IMR-90 (cell line): ENCODE measurements at regions not wholly inside any gene's neighbourhood (a gene's known extent, or its start where the extent isn't known, plus 50 kb on each side); places are given as distances from the start of the nearest gene placed in this dataset.

Experiments
- ATAC-seq: fragments of 200-7000 bp; cut with Tn5 transposase; 2 replicates; pipeline ENCODE4 v1.9.1; 2020; ENCODE audit warnings: low read depth, mild to moderate bottlenecking, moderate library complexity
- BruUV-seq: library from RNA; stranded (reverse); fragments of 400-500 nt; replicated peaks from 2 replicates; lab custom pipeline; 2021; lab: Mats Ljungman, UMichigan
- CTCF ChIA-PET: fragments of 300-600 bp; formaldehyde crosslinking; extraction: SDS; loops from one replicate; lab custom pipeline; 2021; ENCODE audit warnings: antibody characterized with exemption; lab: Yijun Ruan, JAX
- POLR2A ChIA-PET: fragments of 300-600 bp; sonication (Branson Sonifier 250); formaldehyde crosslinking; loops from one replicate; lab custom pipeline; 2022; ENCODE audit warnings: antibody characterized with exemption; ENCODE audit not compliant: unreplicated experiment; lab: Charles Lee
- DNase-seq: peaks from one replicate; pipeline ENCODE4 v3.0.0; 2013
- H2AFZ ChIP-seq: replicated peaks from 2 replicates; pipeline ENCODE3; 2013; ENCODE audit warnings: low read length, mild to moderate bottlenecking; ENCODE audit not compliant: poor library complexity
- H2AK5ac ChIP-seq: 2 replicates; pipeline ENCODE4 v1.6.1; 2013; ENCODE audit warnings: low read depth, low read length, inconsistent platforms
- H2AK9ac ChIP-seq: replicated peaks from 2 replicates; pipeline ENCODE3; 2013; ENCODE audit warnings: mild to moderate bottlenecking, low read depth, low read length, moderate library complexity; ENCODE audit not compliant: poor library complexity
- H2BK120ac ChIP-seq: 2 replicates; pipeline ENCODE4 v1.6.1; 2013; ENCODE audit warnings: low read depth, low read length, inconsistent platforms
- H2BK15ac ChIP-seq: 3 replicates; pipeline ENCODE4 v1.6.1; 2013; ENCODE audit warnings: low read depth, low read length, inconsistent platforms
- H2BK20ac ChIP-seq: 2 replicates; pipeline ENCODE4 v1.6.1; 2013; ENCODE audit warnings: low read depth, mild to moderate bottlenecking, inconsistent platforms, low read length, moderate library complexity
- H2BK5ac ChIP-seq: 2 replicates; pipeline ENCODE4 v1.6.1; 2013; ENCODE audit warnings: mild to moderate bottlenecking, low read depth, low read length, inconsistent platforms; ENCODE audit not compliant: poor library complexity, severe bottlenecking
- H3K14ac ChIP-seq: replicated peaks from 2 replicates; pipeline ENCODE4 v1.6.1; 2013; ENCODE audit warnings: low read depth, low read length, inconsistent platforms
- H3K18ac ChIP-seq: 2 replicates; pipeline ENCODE4 v1.6.1; 2013; ENCODE audit warnings: low read depth, low read length, control low read depth
- H3K23ac ChIP-seq: 2 replicates; pipeline ENCODE4 v1.6.1; 2013; ENCODE audit warnings: low read depth, low read length, inconsistent platforms
- H3K27ac ChIP-seq: 2 replicates; pipeline ENCODE4 v1.5.1; 2013; ENCODE audit warnings: mild to moderate bottlenecking, control low read depth, low read length; ENCODE audit not compliant: insufficient read depth
- H3K27me3 ChIP-seq: 2 replicates; pipeline ENCODE4 v1.6.1; 2013; ENCODE audit warnings: low read length; ENCODE audit not compliant: control insufficient read depth, insufficient read depth
- H3K36me3 ChIP-seq: 2 replicates; pipeline ENCODE4 v1.6.1; 2013; ENCODE audit warnings: low read length, mixed read lengths; ENCODE audit not compliant: control insufficient read depth, insufficient read depth
- H3K4ac ChIP-seq: 2 replicates; pipeline ENCODE4 v1.6.1; 2013; ENCODE audit warnings: low read depth, low read length, inconsistent platforms
- H3K4me1 ChIP-seq: 2 replicates; pipeline ENCODE4 v1.6.1; 2013; ENCODE audit warnings: low read length, mixed read lengths; ENCODE audit not compliant: control insufficient read depth, insufficient read depth
- H3K4me2 ChIP-seq: 2 replicates; pipeline ENCODE4 v1.6.1; 2013; ENCODE audit warnings: low read depth, mild to moderate bottlenecking, control low read depth, low read length, moderate library complexity
- H3K4me3 ChIP-seq: 2 replicates; pipeline ENCODE4 v1.5.1; 2013; ENCODE audit warnings: low read depth, mild to moderate bottlenecking, control low read depth, low read length, moderate library complexity; ENCODE audit not compliant: insufficient read depth
- H3K56ac ChIP-seq: 2 replicates; pipeline ENCODE4 v1.6.1; 2013; ENCODE audit warnings: low read length, inconsistent platforms; ENCODE audit not compliant: insufficient read depth; ENCODE audit errors: extremely low read depth
- H3K79me1 ChIP-seq, 2 experiments: 2 replicates each; pipeline ENCODE4 v1.6.1; 2013; ENCODE audit warnings: low read length in 2 of 2, inconsistent platforms in 1 of 2, low read depth in 1 of 2
- H3K9ac ChIP-seq: 2 replicates; pipeline ENCODE4 v1.6.1; 2013; ENCODE audit warnings: low read depth, low read length, control low read depth
- H3K9me1 ChIP-seq: 2 replicates; pipeline ENCODE4 v1.6.1; 2013; ENCODE audit warnings: low read length, inconsistent platforms; ENCODE audit not compliant: insufficient read depth
- H3K9me3 ChIP-seq: 2 replicates; pipeline ENCODE4 v1.6.1; 2013; ENCODE audit warnings: low read length; ENCODE audit not compliant: control insufficient read depth, insufficient read depth
- H4K20me1 ChIP-seq: 2 replicates; pipeline ENCODE4 v1.6.1; 2013; ENCODE audit warnings: low read length, inconsistent platforms; ENCODE audit not compliant: insufficient read depth
- H4K5ac ChIP-seq: 2 replicates; pipeline ENCODE4 v1.6.1; 2013; ENCODE audit warnings: mild to moderate bottlenecking, low read depth, low read length, control low read depth
- H4K8ac ChIP-seq, 2 experiments: 2 replicates each; pipeline ENCODE4 v1.6.1; 2013; ENCODE audit warnings: low read depth in 2 of 2, low read length in 2 of 2, control low read depth in 1 of 2, inconsistent platforms in 1 of 2
- H4K91ac ChIP-seq: 2 replicates; pipeline ENCODE4 v1.6.1; 2013; ENCODE audit warnings: low read depth, low read length, inconsistent platforms; ENCODE audit not compliant: insufficient read depth
- CEBPB ChIP-seq: IDR thresholded peaks from 2 replicates; pipeline ENCODE4 v1.6.1; 2012; ENCODE audit warnings: low read depth, low read length, improper control_type of control experiment
- CHD1 ChIP-seq: IDR thresholded peaks from 2 replicates; pipeline ENCODE4 v1.6.1; 2012; ENCODE audit warnings: low read depth, low read length, improper control_type of control experiment
- CTCF ChIP-seq: conservative IDR thresholded peaks from 2 replicates; pipeline ENCODE4 v1.5.1; 2012; ENCODE audit warnings: mild to moderate bottlenecking, low read depth, low read length, improper control_type of control experiment
- NFE2L2 ChIP-seq: fragments of 150-350 bp; IDR thresholded peaks from 2 replicates; pipeline ENCODE4 v1.6.1; 2016; ENCODE audit warnings: low read depth, mild to moderate bottlenecking, low read length
- POLR2A ChIP-seq: IDR thresholded peaks from 2 replicates; pipeline ENCODE4 v1.6.1; 2012; ENCODE audit warnings: mild to moderate bottlenecking, low read depth, low read length
- WGBS, 2 experiments: methylation state at CpG; one replicate each; pipeline versions ENCODE4 v1.1.5 to v1.1.7; 2013; ENCODE audit warnings: missing lambda C conversion rate in 2 of 2; ENCODE audit not compliant: insufficient read length in 1 of 2; ENCODE audit errors: extremely low coverage in 2 of 2; 5-methylcytosine and 5-hydroxymethylcytosine counted together
- dilution Hi-C: fragments of 300-500 bp; cut with HindIII; formaldehyde crosslinking; loops from one replicate; pipeline ENCODE4 v1.14.3; 2018; ENCODE audit warnings: low sequenced_read_pairs; ENCODE audit not compliant: unreplicated experiment
- in situ Hi-C: fragments of 300-500 bp; cut with MboI; formaldehyde crosslinking; loops from 3 replicates; pipeline ENCODE4 v1.14.3; 2019; ENCODE audit warnings: low sequenced_read_pairs, inconsistent platforms, mixed read lengths
- intact Hi-C: fragments of 100-400 bp; cut with micrococcal nuclease; formaldehyde crosslinking; loops from 2 replicates; pipeline ENCODE4 v1.10.0; 2022
- TF ChIP-seq, protein P1 (sequence below): fragments of 150-350 bp; IDR thresholded peaks from 2 replicates; pipeline ENCODE4 v1.6.1; 2016; ENCODE audit warnings: low read depth, mild to moderate bottlenecking, low read length, moderate library complexity, borderline replicate concordance

DNA sequence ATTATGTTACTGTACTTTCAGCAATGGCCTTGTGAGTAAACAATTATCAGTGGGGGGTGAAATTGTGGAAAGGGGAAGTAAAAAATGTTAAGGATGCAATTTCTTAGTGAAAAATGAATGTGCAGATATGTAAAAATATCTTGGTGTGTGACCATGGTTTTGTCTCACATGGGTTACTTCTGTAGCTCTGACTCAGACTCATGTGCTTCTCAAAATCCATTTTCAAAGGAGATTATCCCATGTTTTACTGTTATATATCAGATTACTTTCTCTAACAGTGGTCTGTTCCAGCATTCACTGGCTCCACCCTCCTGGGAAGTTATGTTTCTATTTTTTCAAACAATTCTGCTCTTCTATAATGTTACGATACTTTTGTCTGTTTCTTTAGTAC is 298.2 kb upstream of the COL3A1 start:
- BruUV-seq, result no TSS peak
- no peak overlapping the region for H4K91ac ChIP-seq
- no peak overlapping the region for H3K4me2 ChIP-seq
- H3K14ac ChIP-seq, result no peak overlapping the region; the same call in 1 of the 2 replicates
- no peak overlapping the region for H2AK5ac ChIP-seq
- no peak overlapping the region; a peak in 1 of 4 replicates for H4K8ac ChIP-seq
- H3K18ac ChIP-seq, result no peak overlapping the region
- no peaks in the 10 kb centered on the region for H3K9me3 ChIP-seq
- H3K36me3 ChIP-seq, result no peaks in the 10 kb centered on the region
- ATAC-seq (peak; percentile 60), DNase-seq (peak; percentile 74)
- H4K20me1 ChIP-seq, result no peaks in the 10 kb centered on the region
- H4K5ac ChIP-seq, result no peak overlapping the region
- no peaks in the 10 kb centered on the region for H3K27me3 ChIP-seq
- H3K9ac ChIP-seq, result no peak overlapping the region
- intact Hi-C loops (no loop called here), dilution Hi-C loops (no loop called here), in situ Hi-C loops (no loop called here)
- no peak for TF ChIP-seq NFE2L2
- TF ChIP-seq CHD1, result no peak
- TF ChIP-seq CTCF, result no peak
- no peak for TF ChIP-seq CEBPB
- no peak for TF ChIP-seq POLR2A
- TF ChIP-seq, protein P1, sequence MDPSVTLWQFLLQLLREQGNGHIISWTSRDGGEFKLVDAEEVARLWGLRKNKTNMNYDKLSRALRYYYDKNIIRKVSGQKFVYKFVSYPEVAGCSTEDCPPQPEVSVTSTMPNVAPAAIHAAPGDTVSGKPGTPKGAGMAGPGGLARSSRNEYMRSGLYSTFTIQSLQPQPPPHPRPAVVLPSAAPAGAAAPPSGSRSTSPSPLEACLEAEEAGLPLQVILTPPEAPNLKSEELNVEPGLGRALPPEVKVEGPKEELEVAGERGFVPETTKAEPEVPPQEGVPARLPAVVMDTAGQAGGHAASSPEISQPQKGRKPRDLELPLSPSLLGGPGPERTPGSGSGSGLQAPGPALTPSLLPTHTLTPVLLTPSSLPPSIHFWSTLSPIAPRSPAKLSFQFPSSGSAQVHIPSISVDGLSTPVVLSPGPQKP, result no peak
- H3K56ac ChIP-seq, result no peak overlapping the region
- no peak overlapping the region for H2AK9ac ChIP-seq
- H3K9me1 ChIP-seq, result no peaks in the 10 kb centered on the region
- H2BK5ac ChIP-seq, result no peak overlapping the region
- no peak overlapping the region for H2AFZ ChIP-seq
- no peak overlapping the region for H3K27ac ChIP-seq
- no CpG with 5 or more reads among the region's 1 CpG for WGBS, 2 experiments
- no peaks in the 10 kb centered on the region for H3K4me1 ChIP-seq
- H2BK120ac ChIP-seq, result no peak overlapping the region
- H3K79me1 ChIP-seq, result no peaks in the 10 kb centered on the region
- POLR2A ChIA-PET, result interaction anchor here (0.5 kb wide), 1 partner anchor 11 kb away, joined by 3 read pairs; no protein-coding TSS in a partner anchor
- H2BK15ac ChIP-seq, result no peak overlapping the region
- CTCF ChIA-PET, result no interaction called here
- H3K4ac ChIP-seq, result no peak overlapping the region
- H3K23ac ChIP-seq, result no peak overlapping the region
- H2BK20ac ChIP-seq, result no peak overlapping the region
- no peak overlapping the region for H3K4me3 ChIP-seq
